ENCODE measurements at regions not wholly inside any gene's neighbourhood (a gene's known extent, or its start where the extent isn't known, plus 50 kb on each side); places are given as distances from the start of the nearest gene placed in this dataset.

- no peak for TF ChIP-seq MAX (IDR thresholded peaks at IDR 0.05; ENCODE audit: low read depth)
- no peak for TF ChIP-seq RFX5 (IDR thresholded peaks at IDR 0.05; ENCODE audit: low read length)
- no peak for TF ChIP-seq CTCF (IDR thresholded peaks at IDR 0.05)
- TF ChIP-seq TAF1 (IDR thresholded peaks at IDR 0.05; ENCODE audit: borderline replicate concordance, low read depth, low read length), result no peak
- TF ChIP-seq POLR2AphosphoS5 (IDR thresholded peaks at IDR 0.05; ENCODE audit: low read depth, low read length), result no peak
- no peak for TF ChIP-seq RXRA (IDR thresholded peaks at IDR 0.05; ENCODE audit: borderline replicate concordance, low read depth)
- TF ChIP-seq FOXJ3 (CRISPR knock-in tag; IDR thresholded peaks at IDR 0.05), result no peak
- TF ChIP-seq SIN3A (IDR thresholded peaks at IDR 0.05; ENCODE audit: borderline replicate concordance, low read depth, low read length), result no peak
- TF ChIP-seq FOXM1 (IDR thresholded peaks at IDR 0.05; ENCODE audit: low read depth), result no peak
- no peak for TF ChIP-seq USF1 (IDR thresholded peaks at IDR 0.05; ENCODE audit: borderline replicate concordance, low read depth)
- TF ChIP-seq GABPA (IDR thresholded peaks at IDR 0.05; ENCODE audit: low read depth), result no peak
- no peak for TF ChIP-seq GATA2 (CRISPR knock-in tag; IDR thresholded peaks at IDR 0.05)
- TF ChIP-seq EZH2phosphoT487 (IDR thresholded peaks at IDR 0.05; ENCODE audit: borderline replicate concordance, low read depth), result no peak
These were observed 388.3 kb downstream of the NR4A2 start for GRCh38 chr2:155944218-155944617.
